GM23248 (cell line): ENCODE measurements at regions not wholly inside any gene's neighbourhood (a gene's known extent, or its start where the extent isn't known, plus 50 kb on each side); places are given as distances from the start of the nearest gene placed in this dataset.

Experiments used
- EZH2 ChIP-seq: fragments of 200-600 bp; sonication (generic); IDR thresholded peaks from 2 replicates; pipeline ENCODE4 v1.6.1; 2018; ENCODE audit warnings: antibody characterized with exemption, mild to moderate bottlenecking; ENCODE audit not compliant: insufficient read depth, poor library complexity, severe bottlenecking
- EZH2phosphoT487 ChIP-seq: fragments of 200-600 bp; sonication (generic); IDR thresholded peaks from 2 replicates; pipeline ENCODE4 v1.6.1; 2018; ENCODE audit warnings: antibody characterized with exemption, moderate library complexity, mild to moderate bottlenecking, low read depth; ENCODE audit not compliant: insufficient read depth

GRCh38 chr17:55601874-55602364, 90.7 kb upstream of the SMIM36 start:
- no peak for TF ChIP-seq EZH2phosphoT487
- TF ChIP-seq EZH2: no peak
